NCI-H748 (cell line): ENCODE measurements at regions not wholly inside any gene's neighbourhood (a gene's known extent, or its start where the extent isn't known, plus 50 kb on each side); places are given as distances from the start of the nearest gene placed in this dataset.

Experiments used
- DNase-seq: peaks from one replicate; lab custom pipeline; 2025; ENCODE audit not compliant: unreplicated experiment; lab: John Stamatoyannopoulos, UW

DNA sequence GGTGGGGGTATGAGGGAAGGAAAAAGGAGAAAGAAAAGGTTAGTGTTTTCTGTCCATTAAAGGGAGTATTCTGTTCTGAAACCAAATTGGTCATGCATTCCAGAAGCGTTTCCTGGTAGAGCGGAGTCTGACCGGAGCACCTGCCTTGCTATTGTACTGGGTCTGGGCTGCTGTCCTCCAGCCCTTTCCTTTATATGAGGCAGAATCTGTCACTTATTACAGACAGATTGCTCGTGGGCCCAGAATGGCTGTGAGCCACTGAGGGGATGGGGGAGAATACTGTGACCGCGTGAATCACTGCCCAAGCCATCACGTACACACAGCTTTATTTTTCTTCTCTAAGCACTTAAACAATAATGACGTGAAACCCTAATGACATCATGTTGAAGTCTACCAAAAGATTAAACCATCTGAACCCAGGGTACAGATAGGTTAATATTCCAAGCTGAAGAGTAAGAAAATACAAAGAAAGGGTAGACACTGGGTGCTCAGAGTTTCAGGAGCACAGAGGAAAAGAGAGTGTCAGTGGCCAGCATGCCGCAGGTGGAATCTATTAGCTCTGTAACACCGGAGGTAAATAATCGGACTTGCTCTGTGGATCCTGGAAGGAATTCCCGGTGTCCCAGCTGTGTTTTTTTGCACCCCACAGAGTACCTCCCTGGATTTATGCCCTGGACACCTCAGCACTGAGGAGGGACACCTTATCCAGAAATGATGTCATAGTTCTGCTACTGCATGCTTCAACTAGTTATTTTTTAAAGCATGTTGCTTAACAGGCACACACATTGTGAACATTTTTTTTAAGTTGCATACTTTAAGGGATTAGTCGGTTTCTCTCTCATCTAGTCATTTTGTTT, 573.3 kb downstream of the PKHD1 start:
- DNase-seq: peak; percentile 18

DNA sequence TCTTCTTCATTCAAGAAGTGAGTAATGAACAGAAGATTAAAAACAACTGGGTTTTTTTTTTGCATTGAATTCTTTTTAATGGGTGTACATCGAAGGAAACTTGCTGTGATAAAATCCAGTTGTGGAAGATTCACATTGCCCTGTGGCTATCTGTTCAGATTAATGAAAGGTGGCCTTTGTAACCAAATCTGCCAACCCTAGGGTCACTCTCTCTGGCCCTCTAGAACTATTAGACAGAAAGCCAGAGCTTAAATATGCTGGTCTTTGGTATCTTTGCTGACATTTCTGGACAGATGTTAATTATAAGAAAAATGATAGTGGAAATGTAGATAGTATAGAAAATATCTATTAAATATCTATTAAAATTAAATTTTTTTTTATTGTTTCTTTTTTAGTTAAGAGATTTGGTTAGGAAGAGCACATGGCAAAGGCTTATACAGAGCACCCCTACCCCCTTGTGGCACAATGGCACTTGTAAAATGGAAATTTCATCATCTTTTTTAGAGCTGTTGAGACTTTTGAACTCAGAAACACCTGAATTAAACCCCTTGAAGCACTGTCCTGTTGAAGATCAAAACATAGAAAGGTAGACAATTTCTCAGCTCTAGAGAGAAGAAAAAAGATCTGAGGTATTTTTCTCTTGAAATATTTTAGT, 572.5 kb downstream of the PKHD1 start:
- no peak for DNase-seq

DNA sequence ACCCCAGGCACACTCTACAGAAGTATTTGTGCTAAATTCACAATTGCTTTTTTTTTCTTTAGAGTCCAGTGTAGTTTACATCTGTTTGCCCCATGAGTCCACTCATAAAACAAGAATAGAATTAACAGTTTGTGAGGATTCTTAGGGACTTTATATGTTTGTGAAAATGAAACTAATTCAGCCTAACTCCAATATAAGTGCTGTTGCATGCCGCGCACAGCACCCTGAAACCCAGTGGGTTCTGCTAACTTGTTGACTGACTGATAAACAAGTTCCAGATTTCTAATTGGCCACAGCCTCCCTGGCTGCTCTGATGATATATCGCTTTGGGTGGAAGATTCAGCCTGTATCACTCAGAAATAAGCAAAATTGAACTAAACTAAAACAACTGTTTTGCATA, 561.4 kb downstream of the PKHD1 start:
- no peak for DNase-seq

DNA sequence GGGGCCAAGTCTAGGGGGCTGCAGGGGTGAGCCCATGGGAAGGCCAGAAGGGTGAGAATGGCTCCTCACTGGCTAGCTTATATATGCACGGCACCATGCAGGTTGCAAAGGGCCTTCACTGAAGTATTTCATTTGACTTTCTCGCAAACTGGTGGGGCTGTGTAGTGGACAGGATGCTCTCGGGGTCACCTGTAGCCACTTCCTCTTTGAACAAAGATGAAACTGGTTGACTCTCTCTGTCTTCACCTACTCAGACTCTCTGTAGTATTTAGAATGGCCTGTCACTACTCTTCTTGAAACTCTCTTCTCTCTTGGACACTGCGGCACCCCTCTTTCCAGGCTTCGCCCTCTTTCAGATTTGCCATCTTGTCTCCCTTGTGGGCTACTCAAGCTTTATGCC, 560.5 kb downstream of the PKHD1 start:
- DNase-seq: no peak

DNA sequence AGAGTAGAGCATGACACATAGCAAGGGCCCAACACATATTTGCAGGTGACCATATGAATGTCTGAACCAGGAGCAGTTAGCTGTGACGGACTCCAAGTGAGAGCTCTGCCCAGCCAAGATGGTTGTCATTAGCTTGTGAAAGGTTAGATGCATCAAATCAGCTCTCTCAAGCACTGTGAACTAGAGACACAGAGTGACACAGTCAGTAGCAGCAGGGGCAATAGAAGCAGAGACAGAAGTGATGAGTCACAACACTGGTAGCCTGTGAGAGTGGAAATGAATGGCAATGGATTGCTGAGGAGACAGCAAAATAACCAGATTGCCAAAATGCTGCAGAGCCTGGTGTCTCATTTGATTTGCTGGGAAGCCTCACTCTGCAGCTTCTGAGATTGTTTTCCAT, 558.9 kb downstream of the PKHD1 start:
- no peak for DNase-seq

DNA sequence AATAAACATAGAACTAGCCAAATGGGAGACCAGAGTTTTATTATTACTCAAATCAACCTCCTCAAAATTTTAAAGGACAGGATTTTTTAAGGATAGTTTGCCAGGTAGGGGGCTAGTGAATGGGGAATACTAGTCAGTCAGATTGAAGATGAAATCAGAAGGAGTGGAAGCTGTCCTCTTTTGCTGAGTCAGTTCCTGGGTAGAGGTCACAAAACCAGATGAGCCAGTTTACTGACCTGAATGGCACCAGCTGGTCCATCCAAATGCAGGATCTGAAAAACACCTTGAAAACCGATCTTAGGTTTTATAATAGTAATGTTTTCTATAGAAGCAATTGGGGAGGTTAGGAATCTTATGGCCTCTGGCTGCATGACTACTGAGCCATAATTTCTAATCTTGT, 558.2 kb downstream of the PKHD1 start:
- DNase-seq: peak; percentile 24

DNA sequence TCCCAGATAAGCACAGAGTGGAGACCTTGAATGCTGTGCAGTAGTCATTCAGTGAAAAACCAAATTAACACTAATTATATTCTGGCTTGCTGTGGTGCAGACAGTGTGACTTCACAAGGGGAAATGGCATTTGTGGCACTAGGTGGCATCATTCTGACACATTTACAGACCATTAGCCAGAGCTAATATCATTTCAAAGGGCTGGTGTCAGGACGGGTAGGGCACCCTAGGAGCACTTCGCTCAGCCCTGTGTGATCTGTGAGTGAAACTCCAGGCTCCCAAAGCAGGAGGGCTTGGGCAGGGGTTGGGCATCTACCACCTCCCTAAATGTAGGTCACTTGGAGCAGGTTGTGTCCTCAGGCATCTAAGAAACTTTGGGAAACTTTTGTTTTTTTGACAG, 555.8 kb downstream of the PKHD1 start:
- DNase-seq: peak; percentile 41

GRCh38 chr6:51533962-51534361, 553.5 kb downstream of the PKHD1 start:
- no peak for DNase-seq

- peak; percentile 40 for DNase-seq
Observed at GRCh38 chr6:51535327-51535726, 552.1 kb downstream of the PKHD1 start.

GRCh38 chr6:51536728-51537127, 550.7 kb downstream of the PKHD1 start:
- no peak for DNase-seq

GRCh38 chr6:51541847-51542246, 545.6 kb downstream of the PKHD1 start:
- peak; percentile 81 for DNase-seq

GRCh38 chr6:51542475-51542874, 544.9 kb downstream of the PKHD1 start:
- DNase-seq: peak; percentile 51

DNA sequence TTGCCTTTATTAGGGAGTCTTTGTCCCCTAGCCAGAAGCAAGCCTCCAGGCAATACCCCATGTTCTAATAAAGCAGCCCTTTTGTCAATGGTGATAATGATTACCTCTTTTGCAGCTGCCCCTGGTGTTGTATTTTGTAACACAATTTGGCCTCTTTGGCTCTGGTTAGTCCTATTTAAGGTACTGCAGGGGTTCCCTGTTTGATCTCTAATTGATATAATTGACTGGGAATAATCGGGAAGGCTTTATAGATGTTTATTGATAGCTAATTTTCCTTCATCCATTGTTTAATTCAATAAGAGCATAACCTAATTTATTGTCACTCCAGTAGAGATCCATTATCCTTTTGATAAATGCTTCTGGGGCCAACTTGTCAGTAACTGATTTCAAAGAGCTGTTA, 537.2 kb downstream of the PKHD1 start:
- peak; percentile 94 for DNase-seq

DNA sequence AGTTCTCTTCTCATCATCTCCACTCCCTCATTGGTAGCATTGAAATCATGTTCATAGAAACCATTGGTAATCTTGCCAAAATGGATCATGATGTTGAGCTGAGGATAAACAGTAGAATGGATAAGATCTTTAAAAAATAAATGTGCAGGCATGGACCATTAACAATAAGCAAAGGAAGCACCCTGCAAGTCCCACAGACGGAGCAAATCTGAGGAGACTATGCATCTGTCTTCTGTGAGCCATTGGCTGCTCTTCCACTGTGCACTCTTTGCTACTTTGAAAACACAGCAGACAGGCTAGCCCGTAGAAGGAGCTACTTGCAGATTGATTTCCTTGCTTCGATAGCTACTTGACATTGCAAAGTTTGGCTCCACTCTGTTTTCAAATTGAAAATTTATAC, 535.0 kb downstream of the PKHD1 start:
- peak; percentile 18 for DNase-seq

- peak; percentile 42 for DNase-seq
Observed at GRCh38 chr6:51553246-51554015, 534.0 kb downstream of the PKHD1 start.

DNA sequence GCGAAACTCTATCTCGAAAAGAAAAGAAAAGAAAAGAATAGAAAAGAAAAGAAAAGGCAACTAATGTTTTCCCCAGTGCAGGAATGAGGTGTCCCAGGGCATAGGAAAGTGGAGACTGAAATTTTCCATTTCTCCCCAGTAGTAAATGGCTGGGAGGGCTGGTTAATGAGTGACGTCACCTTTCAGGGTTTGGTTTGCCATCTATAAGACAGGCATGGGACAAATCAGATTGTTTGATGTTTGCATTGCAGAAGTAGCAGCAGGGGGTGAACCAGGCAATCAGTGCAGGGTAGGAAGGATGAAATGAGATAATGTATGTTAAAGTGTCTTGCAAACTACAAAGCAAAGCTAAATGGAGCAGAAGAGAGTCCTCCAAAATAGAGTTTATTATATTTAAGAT, 533.4 kb downstream of the PKHD1 start:
- DNase-seq: peak; percentile 77

GRCh38 chr6:51559059-51559458, 528.4 kb downstream of the PKHD1 start:
- DNase-seq: peak; percentile 66

DNA sequence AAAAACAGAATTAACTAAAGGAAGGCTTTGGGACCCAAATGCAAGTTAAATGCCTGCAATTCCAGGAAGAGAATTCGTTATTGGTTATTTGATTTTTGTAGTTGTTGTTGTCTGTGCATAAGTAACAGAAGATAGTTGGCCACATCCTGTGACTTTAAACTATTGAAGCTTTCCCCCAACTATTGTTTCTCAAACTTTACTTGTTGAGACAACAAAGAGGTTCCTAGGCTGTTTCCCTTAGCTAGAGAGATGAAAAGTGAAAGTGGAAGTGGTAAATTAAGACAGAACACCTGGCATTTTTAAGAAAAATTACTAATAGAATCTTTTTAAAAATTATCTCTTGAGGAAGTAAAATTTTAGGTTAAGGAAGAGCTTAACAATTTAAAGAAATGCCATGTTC, 525.2 kb downstream of the PKHD1 start:
- DNase-seq: no peak
